MM.1S (cell line): ENCODE measurements at regions not wholly inside any gene's neighbourhood (a gene's known extent, or its start where the extent isn't known, plus 50 kb on each side); places are given as distances from the start of the nearest gene placed in this dataset.

Experiments used
- EZH2 ChIP-seq: fragments of 300-600 bp; sonication (generic); optimal IDR thresholded peaks from 2 replicates; pipeline ENCODE3; 2017; ENCODE audit warnings: low read depth, mild to moderate bottlenecking, antibody characterized with exemption, low read length, mixed read lengths
- TF ChIP-seq, protein P1 (sequence below): fragments of 300-600 bp; sonication (generic); IDR thresholded peaks from 2 replicates; pipeline ENCODE4 v1.5.1; 2016; ENCODE audit warnings: antibody characterized with exemption, low read length, mixed read lengths

DNA sequence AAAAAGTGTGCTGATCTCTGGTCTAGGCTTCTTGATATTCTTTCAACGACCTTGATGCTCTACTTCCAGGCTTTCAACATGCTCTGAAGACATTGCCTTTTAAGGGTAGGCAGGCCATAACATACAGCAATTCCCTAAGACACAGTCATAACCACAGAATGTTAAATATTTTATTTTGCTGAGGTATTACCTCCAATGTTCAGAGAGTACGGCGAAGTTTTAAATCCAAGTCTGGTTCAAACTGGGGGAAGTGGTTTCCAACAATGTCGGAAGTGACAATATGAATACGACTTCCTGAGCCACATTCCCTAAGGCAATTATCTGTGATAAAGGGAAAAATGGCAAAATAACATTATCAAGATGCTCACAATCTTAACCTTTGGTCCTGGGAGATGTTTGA lies 1077.9 kb upstream of the PIK3C3 start:
- no peak for TF ChIP-seq EZH2
- TF ChIP-seq, protein P1, sequence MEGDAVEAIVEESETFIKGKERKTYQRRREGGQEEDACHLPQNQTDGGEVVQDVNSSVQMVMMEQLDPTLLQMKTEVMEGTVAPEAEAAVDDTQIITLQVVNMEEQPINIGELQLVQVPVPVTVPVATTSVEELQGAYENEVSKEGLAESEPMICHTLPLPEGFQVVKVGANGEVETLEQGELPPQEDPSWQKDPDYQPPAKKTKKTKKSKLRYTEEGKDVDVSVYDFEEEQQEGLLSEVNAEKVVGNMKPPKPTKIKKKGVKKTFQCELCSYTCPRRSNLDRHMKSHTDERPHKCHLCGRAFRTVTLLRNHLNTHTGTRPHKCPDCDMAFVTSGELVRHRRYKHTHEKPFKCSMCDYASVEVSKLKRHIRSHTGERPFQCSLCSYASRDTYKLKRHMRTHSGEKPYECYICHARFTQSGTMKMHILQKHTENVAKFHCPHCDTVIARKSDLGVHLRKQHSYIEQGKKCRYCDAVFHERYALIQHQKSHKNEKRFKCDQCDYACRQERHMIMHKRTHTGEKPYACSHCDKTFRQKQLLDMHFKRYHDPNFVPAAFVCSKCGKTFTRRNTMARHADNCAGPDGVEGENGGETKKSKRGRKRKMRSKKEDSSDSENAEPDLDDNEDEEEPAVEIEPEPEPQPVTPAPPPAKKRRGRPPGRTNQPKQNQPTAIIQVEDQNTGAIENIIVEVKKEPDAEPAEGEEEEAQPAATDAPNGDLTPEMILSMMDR: no peak
